Mammary epithelial cell (primary cell): ENCODE measurements at regions not wholly inside any gene's neighbourhood (a gene's known extent, or its start where the extent isn't known, plus 50 kb on each side); places are given as distances from the start of the nearest gene placed in this dataset.

Experiments
- EZH2 ChIP-seq: IDR thresholded peaks from 2 replicates; pipeline ENCODE4 v1.6.1; 2012; ENCODE audit warnings: low read length, inconsistent platforms, borderline replicate concordance
- TF ChIP-seq, protein P1 (sequence below), 2 donors: IDR thresholded peaks in 1 of 2; conservative IDR thresholded peaks in 1 of 2; 2 replicates each; pipeline ENCODE4 v1.5.1; 2011 to 2012; ENCODE audit warnings: inconsistent platforms in 2 of 2, low read length in 2 of 2, mild to moderate bottlenecking in 2 of 2, control low read depth in 1 of 2, low read depth in 1 of 2; ENCODE audit not compliant: insufficient read depth in 1 of 2; ENCODE audit errors: extremely low read depth in 1 of 2

DNA sequence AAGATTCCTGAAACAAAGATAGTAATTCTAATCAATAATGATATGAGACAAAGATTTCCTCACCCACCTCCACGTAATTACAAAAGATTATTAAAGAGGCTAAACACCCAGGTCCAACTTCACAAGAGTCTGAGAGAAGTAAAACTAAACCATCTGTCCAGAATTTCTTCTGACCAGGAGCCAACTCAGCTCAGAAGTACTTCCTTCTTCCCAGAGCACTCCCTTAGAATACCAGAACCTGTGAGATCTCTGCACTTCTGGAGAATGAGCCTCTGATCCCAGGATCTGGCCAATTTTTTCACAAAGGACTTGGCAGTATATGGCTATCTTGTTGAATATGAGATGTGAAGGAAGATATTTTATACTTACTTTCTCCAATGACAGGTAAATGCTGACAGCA, 120.6 kb upstream of the PALMD start:
- no peak for TF ChIP-seq EZH2
- TF ChIP-seq, protein P1, sequence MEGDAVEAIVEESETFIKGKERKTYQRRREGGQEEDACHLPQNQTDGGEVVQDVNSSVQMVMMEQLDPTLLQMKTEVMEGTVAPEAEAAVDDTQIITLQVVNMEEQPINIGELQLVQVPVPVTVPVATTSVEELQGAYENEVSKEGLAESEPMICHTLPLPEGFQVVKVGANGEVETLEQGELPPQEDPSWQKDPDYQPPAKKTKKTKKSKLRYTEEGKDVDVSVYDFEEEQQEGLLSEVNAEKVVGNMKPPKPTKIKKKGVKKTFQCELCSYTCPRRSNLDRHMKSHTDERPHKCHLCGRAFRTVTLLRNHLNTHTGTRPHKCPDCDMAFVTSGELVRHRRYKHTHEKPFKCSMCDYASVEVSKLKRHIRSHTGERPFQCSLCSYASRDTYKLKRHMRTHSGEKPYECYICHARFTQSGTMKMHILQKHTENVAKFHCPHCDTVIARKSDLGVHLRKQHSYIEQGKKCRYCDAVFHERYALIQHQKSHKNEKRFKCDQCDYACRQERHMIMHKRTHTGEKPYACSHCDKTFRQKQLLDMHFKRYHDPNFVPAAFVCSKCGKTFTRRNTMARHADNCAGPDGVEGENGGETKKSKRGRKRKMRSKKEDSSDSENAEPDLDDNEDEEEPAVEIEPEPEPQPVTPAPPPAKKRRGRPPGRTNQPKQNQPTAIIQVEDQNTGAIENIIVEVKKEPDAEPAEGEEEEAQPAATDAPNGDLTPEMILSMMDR (conservative IDR thresholded peaks at IDR 0.05 in 1 of 2, IDR thresholded peaks at IDR 0.05 in 1 of 2; ENCODE audit: extremely low read depth in 1 of 2, insufficient read depth in 1 of 2, low read depth in 1 of 2, low read length in 2 of 2): no peak
